ENCODE measurements at regions not wholly inside any gene's neighbourhood (a gene's known extent, or its start where the extent isn't known, plus 50 kb on each side); places are given as distances from the start of the nearest gene placed in this dataset.

DNA sequence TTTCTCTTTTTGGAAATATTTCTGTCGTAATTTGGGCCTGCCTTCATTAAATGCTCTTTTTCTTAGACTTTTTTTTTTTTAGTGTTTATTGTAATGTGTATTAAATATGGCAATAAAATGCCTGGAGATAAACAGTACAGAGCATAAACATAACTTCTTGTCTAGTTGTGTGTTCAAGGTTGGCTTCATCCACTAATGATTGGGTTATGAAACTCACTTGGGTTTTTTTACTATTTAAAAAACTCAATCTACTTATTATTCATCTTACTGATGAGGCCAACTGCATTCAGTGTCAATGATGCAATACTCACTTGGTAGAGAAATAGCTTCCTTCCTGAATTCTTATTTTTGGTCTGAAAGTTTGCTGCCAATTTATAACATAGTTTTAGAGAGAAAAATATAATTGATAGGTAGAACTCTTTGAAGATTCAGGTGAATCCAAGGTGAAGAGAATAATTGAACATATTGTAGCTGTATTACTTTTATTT is 144.2 kb upstream of the NABP1 start:
- no peak overlapping the region for H3K27ac ChIP-seq (ENCODE audit: low read depth in 2 of 2, low read length in 2 of 2)
- H3K36me3 ChIP-seq (ENCODE audit: control insufficient read depth in 2 of 2, insufficient read depth in 2 of 2, low read length in 2 of 2), result no peaks in the 10 kb centered on the region
- H3K9me3 ChIP-seq (ENCODE audit: control insufficient read depth in 2 of 2, low read length in 2 of 2), result no peaks in the 10 kb centered on the region
- no peak overlapping the region for H3K9ac ChIP-seq (ENCODE audit: low read depth in 1 of 2, low read length in 2 of 2)
- H3K4me1 ChIP-seq (ENCODE audit: control insufficient read depth in 2 of 2, insufficient read depth in 2 of 2, low read length in 2 of 2), result no peaks in the 10 kb centered on the region
- no peak overlapping the region for H3K4me3 ChIP-seq (ENCODE audit: low read length in 2 of 2)
- H3K27me3 ChIP-seq (ENCODE audit: control insufficient read depth in 2 of 2, insufficient read depth in 2 of 2, low read length in 2 of 2), result no peaks in the 10 kb centered on the region

DNA sequence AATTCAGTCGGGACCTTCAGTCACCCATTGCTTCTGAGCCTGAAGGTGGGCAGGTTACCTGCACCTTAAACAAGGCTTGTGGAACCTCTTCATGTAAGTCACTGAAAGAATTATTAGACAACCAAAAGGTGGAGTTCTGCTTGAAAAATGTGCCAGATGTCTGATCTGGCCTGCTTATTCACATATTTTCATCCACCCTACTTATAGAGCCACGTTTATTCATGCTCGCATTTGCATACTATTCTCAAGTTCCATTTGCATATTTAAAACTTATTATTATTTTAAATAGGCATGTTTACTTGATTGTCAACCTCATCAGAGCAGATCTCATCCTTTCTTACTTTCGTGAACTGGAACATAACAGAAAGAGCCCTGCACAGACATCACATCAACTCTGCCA is 140.0 kb upstream of the NABP1 start:
- no peak overlapping the region for H3K27ac ChIP-seq (ENCODE audit: low read depth in 2 of 2, low read length in 2 of 2)

GRCh38 chr2:191538334-191538903 is 139.5 kb upstream of the NABP1 start:
- Histone ChIP-seq H3K4me1 (ENCODE audit: control insufficient read depth in 2 of 2, insufficient read depth in 2 of 2, low read length in 2 of 2) (no peaks in the 10 kb centered on the region), H3K27ac (ENCODE audit: low read depth in 2 of 2, low read length in 2 of 2) (no peak overlapping the region), H3K9me3 (ENCODE audit: control insufficient read depth in 2 of 2, low read length in 2 of 2) (no peaks in the 10 kb centered on the region), H3K27me3 (ENCODE audit: control insufficient read depth in 2 of 2, insufficient read depth in 2 of 2, low read length in 2 of 2) (no peaks in the 10 kb centered on the region), H3K36me3 (ENCODE audit: control insufficient read depth in 2 of 2, insufficient read depth in 2 of 2, low read length in 2 of 2) (no peaks in the 10 kb centered on the region), H3K9ac (ENCODE audit: low read depth in 1 of 2, low read length in 2 of 2) (no peak overlapping the region), H3K4me3 (ENCODE audit: low read length in 2 of 2) (no peak overlapping the region)

More for the DNA sequence above, 140.0 kb upstream of the NABP1 start:
- no peaks in the 10 kb centered on the region for H3K27me3 ChIP-seq (ENCODE audit: control insufficient read depth in 2 of 2, insufficient read depth in 2 of 2, low read length in 2 of 2)
- no peaks in the 10 kb centered on the region for H3K9me3 ChIP-seq (ENCODE audit: control insufficient read depth in 2 of 2, low read length in 2 of 2)
- no peak overlapping the region for H3K4me3 ChIP-seq (ENCODE audit: low read length in 2 of 2)
- H3K9ac ChIP-seq (ENCODE audit: low read depth in 1 of 2, low read length in 2 of 2), result no peak overlapping the region
- no peaks in the 10 kb centered on the region for H3K36me3 ChIP-seq (ENCODE audit: control insufficient read depth in 2 of 2, insufficient read depth in 2 of 2, low read length in 2 of 2)
- H3K4me1 ChIP-seq (ENCODE audit: control insufficient read depth in 2 of 2, insufficient read depth in 2 of 2, low read length in 2 of 2), result no peaks in the 10 kb centered on the region

GRCh38 chr2:191539068-191539467 is 138.9 kb upstream of the NABP1 start:
- Histone ChIP-seq H3K4me1 (ENCODE audit: control insufficient read depth in 2 of 2, insufficient read depth in 2 of 2, low read length in 2 of 2) (no peaks in the 10 kb centered on the region), H3K9me3 (ENCODE audit: control insufficient read depth in 2 of 2, low read length in 2 of 2) (no peaks in the 10 kb centered on the region), H3K36me3 (ENCODE audit: control insufficient read depth in 2 of 2, insufficient read depth in 2 of 2, low read length in 2 of 2) (no peaks in the 10 kb centered on the region), H3K4me3 (ENCODE audit: low read length in 2 of 2) (no peak overlapping the region), H3K9ac (ENCODE audit: low read depth in 1 of 2, low read length in 2 of 2) (no peak overlapping the region), H3K27ac (ENCODE audit: low read depth in 2 of 2, low read length in 2 of 2) (no peak overlapping the region), H3K27me3 (ENCODE audit: control insufficient read depth in 2 of 2, insufficient read depth in 2 of 2, low read length in 2 of 2) (no peaks in the 10 kb centered on the region)

- Histone ChIP-seq H3K27me3 (ENCODE audit: control insufficient read depth in 2 of 2, insufficient read depth in 2 of 2, low read length in 2 of 2) (no peaks in the 10 kb centered on the region), H3K27ac (ENCODE audit: low read depth in 2 of 2, low read length in 2 of 2) (no peak overlapping the region), H3K4me1 (ENCODE audit: control insufficient read depth in 2 of 2, insufficient read depth in 2 of 2, low read length in 2 of 2) (no peaks in the 10 kb centered on the region), H3K9me3 (ENCODE audit: control insufficient read depth in 2 of 2, low read length in 2 of 2) (no peaks in the 10 kb centered on the region), H3K4me3 (ENCODE audit: low read length in 2 of 2) (no peak overlapping the region), H3K9ac (ENCODE audit: low read depth in 1 of 2, low read length in 2 of 2) (no peak overlapping the region), H3K36me3 (ENCODE audit: control insufficient read depth in 2 of 2, insufficient read depth in 2 of 2, low read length in 2 of 2) (no peaks in the 10 kb centered on the region)
Observed at GRCh38 chr2:191540681-191541080, 137.3 kb upstream of the NABP1 start.

GRCh38 chr2:191543708-191544107 is 134.2 kb upstream of the NABP1 start:
- Histone ChIP-seq H3K27ac (ENCODE audit: low read depth in 2 of 2, low read length in 2 of 2) (no peak overlapping the region), H3K9me3 (ENCODE audit: control insufficient read depth in 2 of 2, low read length in 2 of 2) (no peaks in the 10 kb centered on the region), H3K4me1 (ENCODE audit: control insufficient read depth in 2 of 2, insufficient read depth in 2 of 2, low read length in 2 of 2) (no peaks in the 10 kb centered on the region), H3K36me3 (ENCODE audit: control insufficient read depth in 2 of 2, insufficient read depth in 2 of 2, low read length in 2 of 2) (no peaks in the 10 kb centered on the region), H3K27me3 (ENCODE audit: control insufficient read depth in 2 of 2, insufficient read depth in 2 of 2, low read length in 2 of 2) (no peaks in the 10 kb centered on the region), H3K4me3 (ENCODE audit: low read length in 2 of 2) (no peak overlapping the region), H3K9ac (ENCODE audit: low read depth in 1 of 2, low read length in 2 of 2) (no peak overlapping the region)

GRCh38 chr2:191544461-191545062 is 133.4 kb upstream of the NABP1 start:
- Histone ChIP-seq H3K4me3 (ENCODE audit: low read length in 2 of 2) (no peak overlapping the region), H3K9me3 (ENCODE audit: control insufficient read depth in 2 of 2, low read length in 2 of 2) (no peaks in the 10 kb centered on the region), H3K4me1 (ENCODE audit: control insufficient read depth in 2 of 2, insufficient read depth in 2 of 2, low read length in 2 of 2) (no peaks in the 10 kb centered on the region), H3K36me3 (ENCODE audit: control insufficient read depth in 2 of 2, insufficient read depth in 2 of 2, low read length in 2 of 2) (no peaks in the 10 kb centered on the region), H3K27ac (ENCODE audit: low read depth in 2 of 2, low read length in 2 of 2) (no peak overlapping the region), H3K27me3 (ENCODE audit: control insufficient read depth in 2 of 2, insufficient read depth in 2 of 2, low read length in 2 of 2) (no peaks in the 10 kb centered on the region), H3K9ac (ENCODE audit: low read depth in 1 of 2, low read length in 2 of 2) (no peak overlapping the region)

- no peaks in the 10 kb centered on the region for H3K27me3 ChIP-seq (ENCODE audit: control insufficient read depth in 2 of 2, insufficient read depth in 2 of 2, low read length in 2 of 2)
- no peaks in the 10 kb centered on the region for H3K9me3 ChIP-seq (ENCODE audit: control insufficient read depth in 2 of 2, low read length in 2 of 2)
- no peak overlapping the region for H3K27ac ChIP-seq (ENCODE audit: low read depth in 2 of 2, low read length in 2 of 2)
- no peaks in the 10 kb centered on the region for H3K4me1 ChIP-seq (ENCODE audit: control insufficient read depth in 2 of 2, insufficient read depth in 2 of 2, low read length in 2 of 2)
- no peak overlapping the region for H3K4me3 ChIP-seq (ENCODE audit: low read length in 2 of 2)
- no peak overlapping the region for H3K9ac ChIP-seq (ENCODE audit: low read depth in 1 of 2, low read length in 2 of 2)
- H3K36me3 ChIP-seq (ENCODE audit: control insufficient read depth in 2 of 2, insufficient read depth in 2 of 2, low read length in 2 of 2), result no peaks in the 10 kb centered on the region
Observed at GRCh38 chr2:191545361-191545760, 132.6 kb upstream of the NABP1 start.

- H3K27me3 ChIP-seq (ENCODE audit: control insufficient read depth in 2 of 2, insufficient read depth in 2 of 2, low read length in 2 of 2), result no peaks in the 10 kb centered on the region
- H3K9ac ChIP-seq (ENCODE audit: low read depth in 1 of 2, low read length in 2 of 2), result no peak overlapping the region
- no peaks in the 10 kb centered on the region for H3K9me3 ChIP-seq (ENCODE audit: control insufficient read depth in 2 of 2, low read length in 2 of 2)
- H3K4me3 ChIP-seq (ENCODE audit: low read length in 2 of 2), result peak overlapping the region in 1 of 2 donors; percentile 22
- H3K36me3 ChIP-seq (ENCODE audit: control insufficient read depth in 2 of 2, insufficient read depth in 2 of 2, low read length in 2 of 2), result no peaks in the 10 kb centered on the region
- no peaks in the 10 kb centered on the region for H3K4me1 ChIP-seq (ENCODE audit: control insufficient read depth in 2 of 2, insufficient read depth in 2 of 2, low read length in 2 of 2)
- no peak overlapping the region for H3K27ac ChIP-seq (ENCODE audit: low read depth in 2 of 2, low read length in 2 of 2)
Observed at GRCh38 chr2:191552066-191552465, 125.9 kb upstream of the NABP1 start.

DNA sequence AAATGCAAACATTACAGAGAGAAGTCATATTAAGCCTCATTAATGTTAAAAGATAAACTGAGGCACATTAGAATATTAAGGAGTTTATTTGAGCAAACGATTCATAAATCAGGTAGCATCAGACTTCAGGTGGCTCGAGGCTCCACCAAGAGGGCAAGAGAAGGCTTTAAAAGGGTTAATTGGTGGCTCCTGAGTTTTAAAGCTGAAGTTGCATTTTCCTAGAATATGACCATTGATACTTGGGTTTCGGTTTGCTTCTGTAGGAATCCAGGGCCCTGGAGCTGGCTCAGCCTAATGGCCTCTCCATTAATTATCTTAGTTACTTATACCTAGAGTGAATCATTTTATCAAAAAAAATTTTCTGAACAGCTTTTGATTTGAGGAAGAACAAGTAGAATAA is 123.7 kb upstream of the NABP1 start:
- no peaks in the 10 kb centered on the region for H3K27me3 ChIP-seq (ENCODE audit: control insufficient read depth in 2 of 2, insufficient read depth in 2 of 2, low read length in 2 of 2)
- no peaks in the 10 kb centered on the region for H3K36me3 ChIP-seq (ENCODE audit: control insufficient read depth in 2 of 2, insufficient read depth in 2 of 2, low read length in 2 of 2)
- no peak overlapping the region for H3K9ac ChIP-seq (ENCODE audit: low read depth in 1 of 2, low read length in 2 of 2)
- H3K4me1 ChIP-seq (ENCODE audit: control insufficient read depth in 2 of 2, insufficient read depth in 2 of 2, low read length in 2 of 2), result no peaks in the 10 kb centered on the region
- H3K9me3 ChIP-seq (ENCODE audit: control insufficient read depth in 2 of 2, low read length in 2 of 2), result no peaks in the 10 kb centered on the region
- no peak overlapping the region for H3K4me3 ChIP-seq (ENCODE audit: low read length in 2 of 2)
- no peak overlapping the region for H3K27ac ChIP-seq (ENCODE audit: low read depth in 2 of 2, low read length in 2 of 2)

Data from mucosa of rectum (tissue), 2 donors.